HG02678 (cell line): ENCODE measurements at regions not wholly inside any gene's neighbourhood (a gene's known extent, or its start where the extent isn't known, plus 50 kb on each side); places are given as distances from the start of the nearest gene placed in this dataset.
"Not testable (repeated sequence)": the region's sequence is repeated elsewhere in the genome, so short reads cannot be mapped to it uniquely, and the experiment has no call there.

ENCODE experiments used
- ATAC-seq: cut with Tn5 transposase; IDR thresholded peaks from one replicate; pipeline ENCODE4 v1.9.1; 2021; ENCODE audit warnings: mild to moderate bottlenecking, moderate library complexity; ENCODE audit not compliant: unreplicated experiment

DNA sequence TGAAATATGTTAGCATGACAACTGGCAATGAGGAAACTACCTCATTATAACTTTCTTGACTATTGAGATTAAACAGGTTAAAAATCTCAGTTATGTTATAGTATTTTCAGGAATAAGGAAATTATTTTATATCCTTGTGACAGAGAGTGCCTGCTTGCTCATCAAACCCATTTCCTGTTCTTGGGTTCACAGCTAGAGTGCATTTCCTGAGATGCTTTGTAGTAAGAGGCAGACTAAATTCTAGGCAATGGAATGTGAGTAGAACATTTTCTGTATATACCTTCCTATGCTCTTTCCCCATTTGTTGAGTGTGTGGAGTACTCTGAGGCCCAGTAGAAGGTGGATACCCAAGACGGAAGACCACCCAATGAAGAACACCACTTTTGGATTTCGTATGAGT is 96.9 kb upstream of the CASK start:
- no peak for ATAC-seq

DNA sequence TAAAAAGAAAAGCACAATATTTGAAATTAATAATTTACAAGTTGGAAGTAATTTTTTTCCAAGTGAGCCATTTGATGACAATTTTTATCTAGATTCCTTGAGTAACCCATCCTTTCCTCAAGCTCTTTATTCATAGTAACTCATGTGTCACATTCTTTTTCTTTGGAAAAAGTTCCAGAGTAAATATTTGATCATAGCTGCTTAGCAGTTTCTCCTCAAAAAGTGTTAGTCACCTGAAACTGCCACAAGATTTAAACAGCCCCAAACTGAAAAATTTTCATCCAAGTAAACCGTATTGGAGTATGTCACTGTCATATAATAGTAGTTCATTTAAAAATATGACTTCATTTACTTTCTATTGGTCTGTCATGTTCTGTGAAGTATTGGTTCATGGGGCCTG is 94.6 kb upstream of the CASK start:
- ATAC-seq = no peak

DNA sequence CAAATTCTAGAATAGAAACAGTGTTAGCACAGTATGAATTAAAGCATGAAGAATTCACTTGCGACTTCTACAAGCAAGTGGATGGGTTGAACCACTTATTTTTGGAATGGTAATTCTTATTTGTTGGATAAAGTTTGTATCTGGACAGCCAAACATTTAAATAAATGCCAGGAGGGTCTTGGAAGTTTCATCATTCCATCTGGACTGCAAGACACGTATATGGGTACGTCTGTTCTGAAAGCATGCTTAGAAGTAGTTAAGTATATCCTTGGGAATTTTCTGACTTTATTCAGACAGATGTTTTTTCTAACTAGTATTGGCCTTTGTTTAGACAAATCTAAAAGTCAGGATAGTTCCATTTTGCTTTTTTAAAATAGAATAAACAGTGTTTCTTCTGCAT is 77.5 kb upstream of the CASK start:
- ATAC-seq = no peak

DNA sequence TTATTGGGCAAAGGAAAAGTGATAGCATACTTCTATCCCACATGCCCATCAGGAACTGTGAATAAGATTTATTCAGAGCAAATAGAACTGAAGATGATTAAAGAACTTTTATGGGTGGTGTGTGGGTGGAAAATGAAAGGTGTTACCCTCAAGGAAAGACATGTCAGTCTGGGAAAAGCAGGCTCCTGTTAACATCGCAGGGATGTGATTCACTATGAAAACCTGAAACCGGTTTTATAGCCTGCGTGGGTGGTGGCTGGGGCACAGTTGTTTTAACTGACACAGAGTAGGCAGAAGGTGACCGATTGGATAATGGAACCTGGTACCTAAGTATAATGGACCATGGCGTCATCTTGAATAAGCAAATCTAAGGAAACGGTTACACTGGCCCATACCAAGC is 61.3 kb upstream of the CASK start:
- ATAC-seq = no peak

DNA sequence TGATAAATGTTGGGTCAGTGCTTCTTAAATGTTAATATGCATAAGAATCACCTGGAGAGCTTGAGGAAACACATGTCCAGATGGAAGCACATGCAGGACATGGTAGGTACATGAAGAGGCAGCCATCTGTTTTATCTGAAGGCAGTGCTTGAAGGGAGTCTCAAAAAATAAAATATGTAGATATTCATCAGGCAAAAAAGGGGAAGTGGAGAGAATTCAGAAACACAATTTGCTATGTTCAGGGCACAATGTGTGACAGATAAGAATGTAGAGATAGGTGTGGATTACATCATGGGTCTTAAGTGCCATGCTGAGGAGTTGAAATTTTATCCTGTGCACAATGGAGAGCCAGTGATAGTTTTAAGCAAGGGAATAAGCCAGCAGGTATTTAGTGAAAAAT is 59.6 kb upstream of the CASK start:
- ATAC-seq = no peak

DNA sequence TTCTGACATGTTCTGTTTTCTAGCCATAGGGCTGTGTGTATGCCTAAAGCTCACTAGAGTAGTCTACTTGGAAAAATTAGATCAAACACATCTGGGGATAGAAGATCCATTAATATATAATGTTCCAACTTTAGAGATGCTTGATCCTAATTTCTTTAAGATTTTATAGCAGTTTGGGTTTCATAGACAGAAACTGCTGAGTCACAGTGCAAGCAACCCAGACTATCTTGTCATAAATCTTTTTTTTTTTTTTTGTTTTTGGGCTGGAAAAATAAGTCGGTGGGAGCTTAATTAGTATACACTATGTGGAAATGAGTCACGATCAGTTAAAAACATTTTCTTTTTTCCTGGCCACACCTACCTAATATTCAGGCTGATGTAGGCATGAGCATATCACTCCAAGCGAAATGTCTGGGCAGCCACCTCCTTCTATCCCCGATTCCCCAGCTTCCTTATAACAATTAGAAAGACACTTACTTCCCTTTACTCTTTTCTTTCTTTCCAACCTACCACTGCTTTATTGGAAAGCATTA is 58.2 kb upstream of the CASK start:
- ATAC-seq = no peak

DNA sequence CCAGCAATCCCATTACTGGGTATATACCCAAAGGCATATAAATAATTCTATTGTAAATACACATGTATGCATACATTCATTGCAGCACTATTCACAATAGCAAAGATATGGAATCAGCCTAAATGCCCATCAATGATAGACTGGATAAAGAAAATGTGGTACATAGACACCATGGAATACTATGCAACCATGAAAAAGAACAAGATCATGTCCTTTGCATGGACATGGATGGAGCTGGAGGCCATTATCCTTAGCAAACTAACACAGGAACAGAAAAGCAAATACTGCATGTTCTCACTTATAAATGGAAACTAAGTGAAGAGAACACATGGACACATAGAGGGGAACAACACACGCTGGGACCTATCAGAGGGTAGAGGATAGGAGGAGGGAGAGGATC is 51.3 kb upstream of the CASK start:
- ATAC-seq = not testable (repeated sequence)

DNA sequence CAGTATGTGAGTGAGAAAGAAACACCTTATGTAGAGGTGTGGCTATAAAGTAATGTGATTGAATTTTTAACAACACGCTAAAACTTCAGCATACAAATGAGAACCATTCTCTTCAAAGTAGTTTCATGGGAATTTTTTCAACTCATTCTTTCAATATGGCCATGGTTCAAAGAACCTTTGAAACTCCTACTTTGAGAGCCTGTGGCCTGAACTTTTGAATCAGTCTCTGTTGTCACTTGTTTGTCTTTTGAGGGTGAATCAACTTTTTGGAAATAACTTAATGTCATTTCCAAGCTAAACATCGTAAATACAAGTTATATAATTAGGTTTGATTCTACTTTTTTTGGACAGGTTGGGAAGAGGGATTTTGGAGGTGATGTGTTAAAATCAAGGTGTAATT is 49.9 kb upstream of the CASK start:
- ATAC-seq = no peak
